ENCODE measurements at regions not wholly inside any gene's neighbourhood (a gene's known extent, or its start where the extent isn't known, plus 50 kb on each side); places are given as distances from the start of the nearest gene placed in this dataset.
"Not testable (repeated sequence)": the region's sequence is repeated elsewhere in the genome, so short reads cannot be mapped to it uniquely, and the experiment has no call there.

DNA sequence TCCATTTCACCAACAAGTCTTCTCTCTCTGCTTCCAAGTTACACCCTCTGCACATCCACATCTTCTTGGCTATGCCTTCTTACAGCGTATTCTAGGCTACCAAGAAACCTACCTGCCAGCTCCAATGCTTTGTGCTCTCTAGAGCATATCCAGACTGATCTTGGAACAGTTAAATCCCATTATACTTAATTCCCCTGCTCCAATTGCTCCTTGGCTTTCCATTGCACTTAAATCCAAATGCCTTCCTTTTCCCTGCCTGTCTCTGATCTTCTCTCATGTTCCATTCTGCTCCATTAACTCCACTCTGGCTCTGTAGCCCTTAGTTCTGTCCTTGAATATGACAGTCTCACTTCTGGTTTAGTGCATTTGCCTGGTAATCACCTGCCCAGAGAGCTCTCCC is 322.4 kb downstream of the LRRC70 start:
- WGBS, 4 donors: 69 to 86% (median 78%) methylated on average over 1 of the region's 1 CpG
- intact Hi-C loops (cut with DNase I): no loop called here
- no peaks in the 10 kb centered on the region for H3K9me3 ChIP-seq (replicated peaks in 1 of 3)
- no peak overlapping the region for H3K4me3 ChIP-seq
- H3K36me3 ChIP-seq (replicated peaks in 1 of 2): no peaks in the 10 kb centered on the region
- H3K27me3 ChIP-seq: no peaks in the 10 kb centered on the region
- DNase-seq: no peak
- TF ChIP-seq CTCF (IDR thresholded peaks at IDR 0.05): no peak
- TF ChIP-seq POLR2A (IDR thresholded peaks at IDR 0.05): no peak
- no peaks in the 10 kb centered on the region for H3K4me1 ChIP-seq (replicated peaks in 1 of 2)
- no peak overlapping the region for H3K27ac ChIP-seq

DNA sequence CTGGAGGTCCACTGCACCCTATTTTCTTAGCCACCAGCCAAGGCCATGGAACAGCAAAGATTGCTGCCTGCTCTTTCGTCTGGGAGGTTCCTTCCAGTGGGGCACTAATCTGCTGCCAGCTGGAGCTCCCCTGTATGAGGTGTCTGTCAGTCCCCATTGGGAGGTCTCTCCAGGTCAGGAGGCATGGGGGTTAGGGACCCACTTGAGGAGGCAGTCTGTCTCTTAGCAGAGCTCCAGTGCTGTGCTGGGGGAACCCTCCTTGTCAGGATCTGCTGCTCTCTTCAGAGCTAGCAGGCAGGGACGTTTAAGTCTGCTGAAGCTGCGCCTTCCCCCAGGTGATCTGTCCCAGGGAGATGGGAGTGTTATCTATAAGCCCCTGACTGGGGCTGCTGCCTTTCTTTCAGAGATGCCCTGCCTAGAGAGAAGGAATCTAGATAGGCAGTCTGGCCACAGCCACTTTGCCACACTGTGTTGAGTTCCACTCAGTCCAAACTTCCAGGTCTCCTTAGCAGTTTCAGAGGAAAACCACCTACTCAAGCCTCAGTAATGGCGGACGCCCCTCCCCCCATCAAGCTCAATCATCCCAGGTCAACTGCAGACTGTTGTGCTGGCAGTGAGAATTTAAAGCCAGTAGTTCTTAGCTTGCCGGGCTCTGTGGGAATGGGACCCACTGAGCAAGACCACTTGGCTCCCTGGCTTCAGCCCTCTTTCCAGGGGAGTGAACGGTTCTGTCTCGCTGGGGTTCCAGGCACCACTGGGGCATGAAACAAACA is 317.7 kb downstream of the LRRC70 start:
- TF ChIP-seq POLR2A (IDR thresholded peaks at IDR 0.05) (no peak), CTCF (IDR thresholded peaks at IDR 0.05) (no peak)
- Histone ChIP-seq H3K27me3 (no peaks in the 10 kb centered on the region), H3K27ac (no peak overlapping the region), H3K36me3 (replicated peaks in 1 of 2) (no peaks in the 10 kb centered on the region), H3K9me3 (replicated peaks in 1 of 3) (no peaks in the 10 kb centered on the region), H3K4me1 (replicated peaks in 1 of 2) (no peaks in the 10 kb centered on the region), H3K4me3 (no peak overlapping the region)
- 54 to 85% (median 77%) methylated on average over 4 to 8 of the region's 8 CpGs for WGBS, 4 donors
- DNase-seq: no peak
- intact Hi-C loops (cut with DNase I): no loop called here

- Histone ChIP-seq H3K9me3 (replicated peaks in 1 of 3) (no peaks in the 10 kb centered on the region), H3K4me3 (no peak overlapping the region), H3K4me1 (replicated peaks in 1 of 2) (no peaks in the 10 kb centered on the region), H3K27ac (no peak overlapping the region), H3K27me3 (no peaks in the 10 kb centered on the region), H3K36me3 (replicated peaks in 1 of 2) (no peaks in the 10 kb centered on the region)
- DNase-seq: no peak
- 43 to 67% (median 47%) methylated on average over 5 of the region's 5 CpGs for WGBS, 4 donors
- intact Hi-C loops (cut with DNase I): no loop called here
- TF ChIP-seq POLR2A (IDR thresholded peaks at IDR 0.05) (no peak), CTCF (IDR thresholded peaks at IDR 0.05) (no peak)
Observed at GRCh38 chr5:62886603-62887315, 308.1 kb downstream of the LRRC70 start.

DNA sequence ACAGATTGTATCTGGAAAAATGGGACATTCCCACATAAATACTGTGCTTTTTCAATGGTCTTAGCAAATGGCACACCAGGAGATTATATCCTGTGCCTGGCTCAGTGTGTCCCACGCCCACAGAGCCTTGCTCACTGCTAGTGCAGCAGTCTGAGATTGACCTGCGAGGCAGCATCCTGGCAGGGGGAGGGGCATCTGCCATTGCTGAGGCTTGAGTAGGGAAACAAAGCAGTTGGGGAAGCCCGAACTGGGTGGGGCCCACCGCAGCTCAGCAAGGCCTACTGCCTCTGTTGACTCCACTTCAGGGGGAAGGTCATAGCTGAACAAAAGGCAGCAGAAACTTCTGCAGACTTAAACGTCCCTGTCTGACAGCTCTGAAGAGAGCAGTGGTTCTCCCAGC is 258.7 kb downstream of the LRRC70 start:
- DNase-seq; H3K36me3 ChIP-seq (replicated peaks in 1 of 2); H3K4me1 ChIP-seq (replicated peaks in 1 of 2); H3K4me3 ChIP-seq; H3K9me3 ChIP-seq (replicated peaks in 1 of 3); H3K27ac ChIP-seq; H3K27me3 ChIP-seq; intact Hi-C loops (cut with DNase I): not testable (repeated sequence)
- 71 to 87% (median 72%) methylated on average over 4 to 5 of the region's 5 CpGs for WGBS, 4 donors
